GF-D8 (cell line): ENCODE measurements at regions not wholly inside any gene's neighbourhood (a gene's known extent, or its start where the extent isn't known, plus 50 kb on each side); places are given as distances from the start of the nearest gene placed in this dataset.

Experiments used
- DNase-seq: peaks from one replicate; lab custom pipeline; 2025; lab: John Stamatoyannopoulos, UW

GRCh38 chr17:36816214-36816906 is 120.9 kb upstream of the LHX1 start:
- DNase-seq, result no peak

- no peak for DNase-seq
Observed at GRCh38 chr17:36816907-36817288, 120.4 kb upstream of the LHX1 start.

- DNase-seq, result no peak
Observed at GRCh38 chr17:36817483-36818048, 119.7 kb upstream of the LHX1 start.

- no peak for DNase-seq
Observed at GRCh38 chr17:36818134-36818825, 119.0 kb upstream of the LHX1 start.

GRCh38 chr17:36823850-36824677 is 113.2 kb upstream of the LHX1 start:
- DNase-seq, result no peak

- no peak for DNase-seq
Observed at GRCh38 chr17:36824678-36825101, 112.6 kb upstream of the LHX1 start.

- no peak for DNase-seq
Observed at GRCh38 chr17:36825113-36825512, 112.2 kb upstream of the LHX1 start.

- DNase-seq, result no peak
Observed at GRCh38 chr17:36825521-36825920, 111.8 kb upstream of the LHX1 start.

GRCh38 chr17:36825951-36826350 is 111.3 kb upstream of the LHX1 start:
- DNase-seq, result no peak

- no peak for DNase-seq
Observed at GRCh38 chr17:36827081-36827480, 110.2 kb upstream of the LHX1 start.

GRCh38 chr17:36829676-36830075 is 107.6 kb upstream of the LHX1 start:
- DNase-seq, result no peak

GRCh38 chr17:36833279-36833678 is 104.0 kb upstream of the LHX1 start:
- no peak for DNase-seq

- DNase-seq, result no peak
Observed at GRCh38 chr17:36835036-36835435, 102.2 kb upstream of the LHX1 start.

- no peak for DNase-seq
Observed at GRCh38 chr17:36837195-36837938, 99.9 kb upstream of the LHX1 start.

- no peak for DNase-seq
Observed at GRCh38 chr17:36837939-36838272, 99.4 kb upstream of the LHX1 start.

GRCh38 chr17:36839256-36839655 is 98.0 kb upstream of the LHX1 start:
- no peak for DNase-seq

GRCh38 chr17:36840796-36841195 is 96.5 kb upstream of the LHX1 start:
- no peak for DNase-seq

GRCh38 chr17:36842231-36842819 is 95.0 kb upstream of the LHX1 start:
- no peak for DNase-seq

GRCh38 chr17:36842963-36843558 is 94.2 kb upstream of the LHX1 start:
- no peak for DNase-seq

GRCh38 chr17:36844013-36844412 is 93.3 kb upstream of the LHX1 start:
- DNase-seq, result no peak

GRCh38 chr17:36844601-36845000 is 92.7 kb upstream of the LHX1 start:
- DNase-seq, result no peak
